ENCODE measurements at regions not wholly inside any gene's neighbourhood (a gene's known extent, or its start where the extent isn't known, plus 50 kb on each side); places are given as distances from the start of the nearest gene placed in this dataset.

- Histone ChIP-seq H4K8ac (ENCODE audit: extremely low read depth, insufficient read depth, low read length) (no peak overlapping the region), H3K23ac (ENCODE audit: insufficient read length) (no peak overlapping the region), H2BK120ac (replicated peaks; ENCODE audit: low read depth, low read length) (no peak overlapping the region), H3K36me3 (ENCODE audit: control insufficient read depth in 2 of 4, insufficient read depth in 4 of 4, low read length in 3 of 4) (0 out of 8 replicates have a peak, but pooled peaks cover 0 to 3% (median 0%) of the 10 kb centered on the region in 4 experiments), H3K9ac (replicated peaks in 1 of 4; ENCODE audit: extremely low read depth in 1 of 4, low read depth in 3 of 4, low read length in 3 of 4) (no peak overlapping the region), H3K4me2 (ENCODE audit: insufficient read depth in 1 of 2, low read depth in 2 of 2, low read length in 2 of 2) (no peak overlapping the region), H3K4ac (replicated peaks; ENCODE audit: insufficient read length, low read depth, low read length) (no peak overlapping the region), H3K27me3 (replicated peaks in 1 of 4; ENCODE audit: control insufficient read depth in 3 of 4, extremely low read depth in 1 of 4, insufficient read depth in 3 of 4, low read length in 3 of 4) (no peaks in the 10 kb centered on the region), H3K27ac (ENCODE audit: low read depth, low read length) (no peak overlapping the region), H2BK5ac (ENCODE audit: low read depth, low read length) (no peak overlapping the region), H3K9me3 (ENCODE audit: insufficient read depth in 2 of 2, low read depth in 1 of 2, low read length in 1 of 2) (peaks cover 12 to 13% of the 10 kb centered on the region in 2 experiments; a peak in 3 of 4 replicates), H2AFZ (ENCODE audit: low read length) (peak overlapping the region; percentile 33; the same call in 1 of the 2 replicates), H3K18ac (ENCODE audit: extremely low read depth, low read length) (no peak overlapping the region), H3K79me2 (ENCODE audit: control insufficient read depth in 1 of 2, insufficient read depth in 2 of 2, low read length in 2 of 2) (no peaks in the 10 kb centered on the region), H2BK20ac (ENCODE audit: low read length) (no peak overlapping the region), H4K91ac (replicated peaks; ENCODE audit: insufficient read length, low read length) (no peak overlapping the region), H3K4me1 (replicated peaks in 1 of 4; ENCODE audit: control insufficient read depth in 3 of 4, insufficient read depth in 4 of 4, low read length in 3 of 4) (peaks cover 0 to 5% (median 2%) of the 10 kb centered on the region in 4 experiments; a peak in 2 of 7 replicates), H3K56ac (replicated peaks; ENCODE audit: insufficient read length, low read depth, low read length) (no peak overlapping the region), H3K4me3 (ENCODE audit: extremely low read depth in 1 of 4, insufficient read depth in 2 of 4, low read depth in 3 of 4, low read length in 4 of 4) (no peak overlapping the region), H2AK5ac (ENCODE audit: low read depth, low read length) (no peak overlapping the region), H3K79me1 (ENCODE audit: low read depth, low read length) (no peaks in the 10 kb centered on the region), H2BK15ac (ENCODE audit: low read length) (no peak overlapping the region), H4K5ac (ENCODE audit: insufficient read length, low read depth, low read length) (no peak overlapping the region), H4K20me1 (replicated peaks in 1 of 2; ENCODE audit: control insufficient read depth in 1 of 2, insufficient read depth in 2 of 2, low read length in 2 of 2) (no peaks in the 10 kb centered on the region), H3K14ac (ENCODE audit: insufficient read length) (no peak overlapping the region), H2BK12ac (ENCODE audit: low read depth, low read length) (no peak overlapping the region), H3K23me2 (ENCODE audit: low read depth, low read length) (no peaks in the 10 kb centered on the region)
- no peak for FAIRE-seq
- 100% methylated on average over 1 of the region's 1 CpG; no CpG with 5 or more reads in 1 of the 2 experiments for whole genome bisulfite sequencing, 2 experiments (ENCODE audit: extremely low coverage in 1 of 2, insufficient coverage in 1 of 2, insufficient read length in 1 of 2, insufficient replicate concordance in 2 of 2, low coverage in 1 of 2, low lambda C conversion rate in 2 of 2, missing lambda C conversion rate in 1 of 2)
- CTCF ChIA-PET (ENCODE audit: partially characterized antibody) = interaction anchor here (0.6 to 1.1 kb wide), 2 partner anchors 21 to 153 kb away, joined by 3 read pairs; no protein-coding TSS in a partner anchor
- TF ChIP-seq TAF7 (optimal IDR thresholded peaks at IDR 0.05; ENCODE audit: borderline replicate concordance, low read depth, low read length) = no peak
- TF ChIP-seq JUN (IDR thresholded peaks at IDR 0.05; ENCODE audit: low read depth, low read length) = no peak
- no peak for TF ChIP-seq GABPA (IDR thresholded peaks at IDR 0.05; ENCODE audit: borderline replicate concordance, insufficient read depth, low read length)
- no peak for TF ChIP-seq GTF2F1 (IDR thresholded peaks at IDR 0.05; ENCODE audit: borderline replicate concordance, low read depth, low read length)
- TF ChIP-seq FOSL1 (IDR thresholded peaks at IDR 0.05; ENCODE audit: insufficient read depth, low read depth, low read length) = no peak
- no peak for TF ChIP-seq POLR2A (IDR thresholded peaks at IDR 0.05; ENCODE audit: control extremely low read depth in 1 of 2, low read depth in 2 of 2, low read length in 2 of 2)
- TF ChIP-seq ASH2L (IDR thresholded peaks at IDR 0.05; ENCODE audit: low read length) = no peak
- TF ChIP-seq BRCA1 (IDR thresholded peaks at IDR 0.05; ENCODE audit: low read depth, low read length) = no peak
- DNase-seq (ENCODE audit: low read depth in 1 of 2, low spot score in 2 of 2) = no peak
- POLR2A ChIA-PET (ENCODE audit: partially characterized antibody) = no interaction called here
These were observed 91.7 kb upstream of the HDDC2 start for GRCh38 chr6:125393449-125393858.

Data from H1 (cell line).